Central memory CD8-positive, alpha-beta T cell (primary cell): ENCODE measurements at regions not wholly inside any gene's neighbourhood (a gene's known extent, or its start where the extent isn't known, plus 50 kb on each side); places are given as distances from the start of the nearest gene placed in this dataset.
"Not testable (repeated sequence)": the region's sequence is repeated elsewhere in the genome, so short reads cannot be mapped to it uniquely, and the experiment has no call there.

Experiments used
- ATAC-seq: fragments of 150-1000 bp; cut with Tn5 transposase; replicated peaks from 2 replicates; pipeline ENCODE4 v1.10.0; 2022; ENCODE audit warnings: mild to moderate bottlenecking, moderate FRiP score, moderate number of reproducible peaks; ENCODE audit not compliant: poor library complexity, severe bottlenecking; ENCODE audit errors: extremely low read depth
- DNase-seq, 2 donors: peaks; one replicate each; pipeline ENCODE4 v3.0.0; 2021; ENCODE audit warnings: low spot score in 2 of 2
- H3K27ac Mint-ChIP-seq: one replicate; pipeline ENCODE4 v1.8.0; 2022; ENCODE audit warnings: low read depth, mild to moderate bottlenecking, moderate library complexity, mixed read lengths
- H3K27me3 Mint-ChIP-seq: one replicate; pipeline ENCODE4 v1.8.0; 2022; ENCODE audit warnings: mixed read lengths
- H3K36me3 Mint-ChIP-seq: one replicate; pipeline ENCODE4 v1.8.0; 2022; ENCODE audit warnings: mild to moderate bottlenecking, moderate library complexity, mixed read lengths; ENCODE audit not compliant: insufficient read depth
- H3K4me1 Mint-ChIP-seq: one replicate; pipeline ENCODE4 v1.8.0; 2022; ENCODE audit warnings: mixed read lengths
- H3K4me3 Mint-ChIP-seq: one replicate; pipeline ENCODE4 v1.8.0; 2022; ENCODE audit warnings: mild to moderate bottlenecking, moderate library complexity, mixed read lengths
- H3K9me3 Mint-ChIP-seq: one replicate; pipeline ENCODE4 v1.8.0; 2022; ENCODE audit warnings: mixed read lengths

DNA sequence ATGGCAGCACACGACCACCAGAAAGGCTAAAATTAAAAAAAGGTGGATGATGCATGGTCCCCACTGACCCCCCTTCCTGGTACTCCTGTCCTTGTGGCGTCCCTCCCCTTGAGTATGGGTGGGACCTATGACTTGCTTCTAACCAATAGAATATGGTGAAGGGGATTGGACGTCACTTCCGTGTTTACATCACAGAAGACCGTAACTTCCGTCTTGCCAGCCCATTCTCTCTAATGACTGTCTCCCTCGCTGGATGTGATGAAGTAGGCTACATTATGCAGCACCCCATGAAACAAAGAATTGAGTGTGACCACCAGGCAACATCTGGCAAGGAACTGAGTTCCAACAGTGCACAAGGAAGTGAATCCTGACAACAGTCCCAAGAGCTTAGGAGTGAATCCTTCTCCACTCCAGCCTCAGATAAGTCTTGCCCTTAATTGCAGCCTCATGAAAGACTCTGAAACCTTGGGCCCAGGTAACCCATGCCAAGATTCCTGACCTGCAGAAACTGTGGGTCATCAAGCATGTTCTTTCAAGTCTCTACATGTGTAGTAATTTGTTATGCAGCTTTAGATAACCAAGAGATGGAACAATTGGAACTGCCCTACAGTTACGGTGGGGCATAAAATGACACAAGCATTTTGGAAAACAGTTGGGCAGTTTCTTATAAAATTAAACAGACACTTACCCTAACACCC, 80.1 kb upstream of the NPAS2 start:
- Mint-ChIP-seq H3K9me3 (no peaks in the 10 kb centered on the region), H3K4me3 (no peak overlapping the region), H3K4me1 (peaks cover 5% of the 10 kb centered on the region), H3K36me3 (no peaks in the 10 kb centered on the region), H3K27me3 (peaks cover 41% of the 10 kb centered on the region), H3K27ac (no peak overlapping the region)
- no peak for ATAC-seq
- DNase-seq: no peak

DNA sequence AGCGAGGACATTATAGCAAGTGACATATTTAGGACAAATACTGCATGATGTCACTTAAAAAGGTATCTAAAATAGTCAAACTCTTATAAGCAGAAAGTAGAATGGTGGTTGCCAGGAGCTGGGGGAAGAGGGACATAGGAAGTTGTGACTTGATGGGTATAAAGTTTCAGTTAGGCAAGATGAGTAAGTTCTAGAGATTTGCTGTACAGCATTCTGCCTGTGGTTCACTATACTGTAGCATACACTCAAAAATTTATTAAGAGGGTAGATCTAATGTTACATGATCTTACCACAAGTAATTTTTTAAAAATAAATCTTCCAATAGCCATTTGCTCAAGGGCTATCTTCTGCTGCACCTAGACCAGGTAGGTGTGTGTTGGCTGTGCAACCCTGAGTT, 78.1 kb upstream of the NPAS2 start:
- DNase-seq: no peak
- H3K4me1 Mint-ChIP-seq: peaks cover 7% of the 10 kb centered on the region
- no peak for ATAC-seq

DNA sequence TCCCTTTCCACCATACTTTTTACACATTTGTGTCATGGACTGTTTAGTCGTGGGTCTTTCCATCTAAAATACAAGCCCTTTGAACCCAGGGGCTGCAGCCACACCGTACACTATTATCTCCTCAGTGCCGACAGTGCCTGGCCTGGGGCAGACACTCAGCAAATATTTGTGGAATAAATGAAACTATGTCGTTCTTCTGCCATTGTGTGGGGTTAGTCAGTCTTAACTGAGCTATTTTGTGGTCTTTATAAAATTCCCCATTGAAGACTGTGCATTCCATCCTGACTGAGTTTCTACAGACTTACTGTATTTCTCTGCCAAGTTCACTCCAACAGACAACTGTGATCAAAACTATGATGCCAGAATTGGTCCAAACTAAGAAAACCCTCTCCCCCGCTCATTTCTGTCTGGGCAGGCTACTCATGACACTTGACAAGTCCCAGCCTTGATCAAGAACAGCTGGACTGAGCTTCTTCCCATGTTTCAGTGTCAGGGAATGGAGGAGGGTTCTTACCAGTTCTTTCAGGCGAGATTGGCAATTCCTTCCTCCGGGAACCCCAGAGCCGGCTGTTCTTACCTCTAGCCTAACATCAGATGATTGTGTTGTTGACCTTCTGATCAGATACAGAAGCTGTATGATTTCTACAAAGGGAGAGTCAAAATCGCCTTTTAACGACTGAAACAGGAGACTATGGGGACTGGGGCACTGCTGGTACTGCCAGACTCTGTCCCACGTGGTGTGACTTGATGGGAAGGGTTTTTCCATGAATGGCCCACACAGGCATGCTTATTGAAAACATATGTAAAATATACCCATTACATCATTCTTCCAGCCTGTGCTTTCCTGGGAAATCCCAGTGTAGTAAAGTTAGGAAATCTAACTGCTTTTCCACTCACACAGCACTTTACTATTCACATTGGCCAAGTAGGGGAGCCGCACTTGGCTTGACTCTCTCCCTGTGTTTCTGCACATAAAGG, 77.4 kb upstream of the NPAS2 start:
- no peak overlapping the region for H3K4me3 Mint-ChIP-seq
- H3K27me3 Mint-ChIP-seq: peaks cover 43% of the 10 kb centered on the region
- H3K27ac Mint-ChIP-seq: no peak overlapping the region
- DNase-seq (no peak), ATAC-seq (no peak)
- H3K36me3 Mint-ChIP-seq: no peaks in the 10 kb centered on the region
- no peaks in the 10 kb centered on the region for H3K9me3 Mint-ChIP-seq
- peaks cover 7% of the 10 kb centered on the region for H3K4me1 Mint-ChIP-seq

More for the DNA sequence above, 78.1 kb upstream of the NPAS2 start:
- Mint-ChIP-seq H3K27me3 (peaks cover 42% of the 10 kb centered on the region), H3K9me3 (no peaks in the 10 kb centered on the region), H3K4me3 (no peak overlapping the region), H3K36me3 (no peaks in the 10 kb centered on the region), H3K27ac (no peak overlapping the region)

DNA sequence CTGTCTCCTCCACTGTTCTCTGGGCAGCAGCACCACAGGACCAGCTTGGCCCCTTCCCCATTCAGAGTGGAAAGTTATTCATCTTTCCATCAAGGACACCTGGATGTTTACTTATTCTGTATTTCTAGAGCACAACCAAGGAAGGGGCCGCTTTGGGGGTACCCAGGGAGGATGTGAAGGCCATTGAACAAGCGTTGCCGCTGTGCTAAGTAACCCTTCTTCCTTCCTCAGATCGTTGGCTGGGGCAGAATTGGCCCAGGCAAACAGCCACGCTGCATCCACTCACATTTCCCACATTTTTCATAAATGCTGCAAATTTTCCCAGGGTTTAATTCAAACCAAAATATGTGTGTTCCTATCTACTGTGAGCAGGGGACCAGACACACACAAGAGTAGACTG, 76.2 kb upstream of the NPAS2 start:
- peaks cover 48% of the 10 kb centered on the region for H3K27me3 Mint-ChIP-seq
- H3K27ac Mint-ChIP-seq: no peak overlapping the region
- no peak for ATAC-seq
- no peak for DNase-seq
- H3K9me3 Mint-ChIP-seq: no peaks in the 10 kb centered on the region
- H3K4me3 Mint-ChIP-seq: no peak overlapping the region
- H3K36me3 Mint-ChIP-seq: no peaks in the 10 kb centered on the region
- peaks cover 16% of the 10 kb centered on the region for H3K4me1 Mint-ChIP-seq

DNA sequence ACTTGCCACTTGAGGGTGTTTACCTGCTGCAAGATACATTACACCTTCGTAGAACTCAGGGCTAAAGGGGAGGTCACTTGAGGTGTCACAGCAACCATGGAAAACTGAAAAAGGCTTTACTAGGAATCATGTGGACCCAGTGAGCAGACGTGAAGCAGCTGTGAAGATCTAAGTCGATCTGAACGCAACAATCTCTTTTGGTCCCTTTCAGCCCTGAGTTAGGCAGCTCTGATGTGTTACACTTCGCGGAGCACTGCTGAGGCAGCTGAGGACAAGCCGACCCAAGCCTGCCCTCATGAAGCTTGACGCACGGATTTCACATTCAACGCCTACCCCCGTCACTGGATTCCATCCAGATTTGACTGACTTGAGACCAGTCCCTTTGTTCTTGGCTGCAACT, 75.8 kb upstream of the NPAS2 start:
- DNase-seq (no peak), ATAC-seq (no peak)
- Mint-ChIP-seq H3K4me3 (no peak overlapping the region), H3K4me1 (peaks cover 16% of the 10 kb centered on the region), H3K9me3 (no peaks in the 10 kb centered on the region), H3K36me3 (no peaks in the 10 kb centered on the region), H3K27me3 (peaks cover 49% of the 10 kb centered on the region), H3K27ac (no peak overlapping the region)

DNA sequence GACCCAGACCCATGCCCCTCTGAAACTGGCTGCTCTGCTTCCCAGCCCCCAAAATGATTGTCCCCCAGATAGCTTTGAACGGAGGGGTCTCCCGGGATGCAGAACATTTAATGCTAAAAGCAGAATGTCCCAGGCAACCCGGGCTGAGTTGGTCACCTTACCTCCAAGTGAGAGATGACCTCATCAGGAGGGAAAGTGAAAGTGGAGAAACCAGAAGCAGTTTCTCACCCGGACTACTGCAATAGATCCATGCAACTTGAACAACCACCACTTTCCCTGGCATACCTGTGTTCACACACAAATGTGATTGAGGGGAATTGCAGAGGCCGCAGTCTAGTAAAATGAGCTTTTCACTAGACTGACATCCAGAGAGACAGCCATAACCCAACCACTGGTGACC, 75.3 kb upstream of the NPAS2 start:
- peaks cover 49% of the 10 kb centered on the region for H3K27me3 Mint-ChIP-seq
- no peak for DNase-seq
- H3K27ac Mint-ChIP-seq: no peak overlapping the region
- H3K4me3 Mint-ChIP-seq: no peak overlapping the region
- H3K4me1 Mint-ChIP-seq: peaks cover 16% of the 10 kb centered on the region
- ATAC-seq: no peak
- H3K9me3 Mint-ChIP-seq: no peaks in the 10 kb centered on the region
- no peaks in the 10 kb centered on the region for H3K36me3 Mint-ChIP-seq

DNA sequence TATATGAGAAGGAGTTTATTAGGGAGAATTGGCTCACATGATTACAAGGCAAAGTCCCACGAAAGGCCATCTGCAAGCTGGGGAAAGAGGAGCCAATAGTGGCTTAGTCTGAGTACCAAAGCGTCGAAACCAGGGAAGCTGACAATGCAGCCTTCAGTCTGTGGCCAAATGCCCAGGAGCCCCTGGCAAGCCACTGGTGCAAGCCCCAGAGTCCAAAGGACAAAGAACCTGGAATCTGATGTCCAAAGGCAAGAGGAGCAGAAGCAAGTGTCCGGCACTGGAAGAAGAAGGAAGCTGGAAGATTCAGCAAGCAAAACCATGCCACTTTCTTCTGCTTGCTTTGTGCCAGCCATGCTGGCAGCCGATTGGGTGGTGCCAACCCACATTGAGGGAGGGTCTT, 74.3 kb upstream of the NPAS2 start:
- ATAC-seq (no peak), DNase-seq (no peak)
- no peak overlapping the region for H3K4me3 Mint-ChIP-seq
- no peak overlapping the region for H3K27ac Mint-ChIP-seq
- no peaks in the 10 kb centered on the region for H3K36me3 Mint-ChIP-seq
- H3K4me1 Mint-ChIP-seq: peaks cover 16% of the 10 kb centered on the region
- H3K27me3 Mint-ChIP-seq: peaks cover 59% of the 10 kb centered on the region
- H3K9me3 Mint-ChIP-seq: no peaks in the 10 kb centered on the region

DNA sequence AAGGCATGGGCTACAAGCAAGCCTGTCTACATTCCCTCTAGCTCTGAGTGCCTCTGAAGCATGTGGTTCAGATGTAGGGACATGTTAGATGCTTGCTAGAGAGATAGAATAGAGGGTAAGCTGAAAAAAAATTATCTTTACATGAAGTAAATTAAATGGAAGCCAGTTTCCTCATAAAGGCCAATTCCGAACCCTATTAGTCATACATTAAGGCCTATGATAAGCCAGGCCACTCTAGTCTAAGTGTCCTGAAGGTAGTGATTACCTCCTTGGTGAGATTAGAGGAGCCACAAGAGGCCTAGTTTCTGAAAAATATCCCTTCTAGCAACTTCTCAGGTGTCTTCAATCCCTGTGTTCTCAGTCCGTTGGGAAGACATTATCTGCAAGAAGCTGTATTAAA, 72.4 kb upstream of the NPAS2 start:
- H3K9me3 Mint-ChIP-seq: no peaks in the 10 kb centered on the region
- H3K4me1 Mint-ChIP-seq: peaks cover 16% of the 10 kb centered on the region
- peaks cover 70% of the 10 kb centered on the region for H3K27me3 Mint-ChIP-seq
- H3K36me3 Mint-ChIP-seq: no peaks in the 10 kb centered on the region
- ATAC-seq (no peak), DNase-seq (no peak)
- no peak overlapping the region for H3K27ac Mint-ChIP-seq
- no peak overlapping the region for H3K4me3 Mint-ChIP-seq

DNA sequence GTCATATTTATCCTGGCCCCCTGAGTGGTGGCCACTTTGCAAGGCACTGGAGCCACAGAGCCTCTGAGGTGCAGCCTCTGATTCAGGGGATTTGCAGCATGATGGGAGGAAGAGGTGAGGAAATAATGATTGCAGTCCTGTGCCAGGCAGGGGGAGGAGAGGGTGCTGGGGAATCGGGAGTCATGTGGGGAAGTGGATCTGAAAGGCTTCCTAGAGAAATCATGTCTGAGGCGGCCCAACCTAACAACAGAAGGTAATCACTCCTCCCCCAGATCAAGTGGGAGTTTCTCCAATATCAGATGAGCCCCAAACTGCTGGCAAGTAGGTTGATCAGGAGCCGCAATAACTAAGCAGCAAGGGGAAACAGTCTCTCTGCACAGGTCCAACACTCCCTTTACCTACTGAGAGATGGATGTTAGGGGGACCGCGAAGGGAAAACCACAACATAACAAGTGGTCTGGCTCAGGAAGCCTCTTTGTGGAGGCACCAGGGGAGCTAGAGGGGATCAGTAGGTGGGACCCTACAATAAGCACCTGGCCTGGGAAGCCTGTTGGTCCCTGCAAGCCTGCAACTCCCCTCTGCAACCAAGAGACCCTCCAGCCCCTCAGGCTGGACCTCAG, 71.8 kb upstream of the NPAS2 start:
- ATAC-seq: peak; percentile 32
- Mint-ChIP-seq H3K27ac (no peak overlapping the region), H3K36me3 (no peaks in the 10 kb centered on the region), H3K4me3 (no peak overlapping the region), H3K9me3 (no peaks in the 10 kb centered on the region), H3K27me3 (peaks cover 74% of the 10 kb centered on the region), H3K4me1 (peaks cover 16% of the 10 kb centered on the region)
- no peak for DNase-seq

DNA sequence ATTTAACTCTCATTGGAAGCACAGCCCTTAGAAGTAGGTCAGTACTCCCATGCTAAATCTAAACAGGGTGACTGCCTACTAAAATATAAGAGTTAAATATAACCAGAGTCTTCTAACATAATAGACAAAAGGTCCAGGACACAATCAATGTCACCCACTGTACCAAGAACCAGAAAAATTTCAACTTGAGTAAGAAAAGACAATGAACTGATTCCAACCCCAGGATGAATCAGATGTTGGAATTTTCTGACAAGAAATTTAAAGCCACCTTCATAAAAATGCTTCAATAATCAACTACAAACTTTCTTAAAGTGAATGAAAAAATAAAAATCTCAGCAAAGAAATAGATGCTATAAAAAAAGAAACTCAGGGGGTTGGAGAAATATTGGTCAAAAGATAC, 71.3 kb upstream of the NPAS2 start:
- ATAC-seq (no peak), DNase-seq (no peak)
- Mint-ChIP-seq H3K9me3 (no peaks in the 10 kb centered on the region), H3K4me1 (peaks cover 16% of the 10 kb centered on the region), H3K27me3 (peaks cover 77% of the 10 kb centered on the region), H3K4me3 (no peak overlapping the region), H3K27ac (no peak overlapping the region), H3K36me3 (no peaks in the 10 kb centered on the region)

DNA sequence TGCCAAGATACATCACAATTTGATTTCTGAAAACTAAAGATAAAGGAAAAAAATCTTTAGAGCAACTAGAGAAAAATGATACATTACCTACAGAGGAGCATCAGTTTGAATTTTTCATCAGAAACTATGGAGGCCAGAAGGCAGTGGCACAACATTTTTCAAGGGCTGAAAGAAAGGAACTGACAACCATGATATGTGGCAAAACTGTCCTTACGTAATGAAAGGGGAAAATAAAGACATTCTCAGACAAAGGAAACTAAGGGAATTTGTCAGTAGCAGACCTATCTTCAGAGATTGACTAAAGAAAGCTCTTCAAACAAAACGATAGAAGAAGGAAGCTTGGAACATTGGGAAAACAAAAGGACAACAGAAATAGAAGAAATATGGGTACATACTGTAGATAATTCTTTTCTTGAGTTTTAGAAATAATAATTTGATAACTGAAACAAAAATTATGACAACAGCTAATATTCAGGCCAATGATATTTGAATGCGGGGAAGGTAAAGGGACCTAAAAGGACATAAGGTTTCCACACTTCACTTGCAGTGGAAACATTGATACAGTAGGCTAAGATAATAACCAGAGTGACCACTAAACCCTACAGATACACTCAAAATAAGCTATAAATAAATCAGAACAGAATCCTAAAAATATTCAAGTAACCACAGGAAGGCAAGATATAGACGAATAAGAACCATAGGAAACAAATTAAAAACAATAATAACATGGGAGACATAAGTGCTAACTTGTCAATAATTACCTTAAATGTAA, 70.0 kb upstream of the NPAS2 start:
- peaks cover 68% of the 10 kb centered on the region for H3K27me3 Mint-ChIP-seq
- no peak for ATAC-seq
- peaks cover 11% of the 10 kb centered on the region for H3K4me1 Mint-ChIP-seq
- no peak for DNase-seq
- no peak overlapping the region for H3K4me3 Mint-ChIP-seq
- no peak overlapping the region for H3K27ac Mint-ChIP-seq
- H3K36me3 Mint-ChIP-seq: no peaks in the 10 kb centered on the region
- H3K9me3 Mint-ChIP-seq: no peaks in the 10 kb centered on the region

DNA sequence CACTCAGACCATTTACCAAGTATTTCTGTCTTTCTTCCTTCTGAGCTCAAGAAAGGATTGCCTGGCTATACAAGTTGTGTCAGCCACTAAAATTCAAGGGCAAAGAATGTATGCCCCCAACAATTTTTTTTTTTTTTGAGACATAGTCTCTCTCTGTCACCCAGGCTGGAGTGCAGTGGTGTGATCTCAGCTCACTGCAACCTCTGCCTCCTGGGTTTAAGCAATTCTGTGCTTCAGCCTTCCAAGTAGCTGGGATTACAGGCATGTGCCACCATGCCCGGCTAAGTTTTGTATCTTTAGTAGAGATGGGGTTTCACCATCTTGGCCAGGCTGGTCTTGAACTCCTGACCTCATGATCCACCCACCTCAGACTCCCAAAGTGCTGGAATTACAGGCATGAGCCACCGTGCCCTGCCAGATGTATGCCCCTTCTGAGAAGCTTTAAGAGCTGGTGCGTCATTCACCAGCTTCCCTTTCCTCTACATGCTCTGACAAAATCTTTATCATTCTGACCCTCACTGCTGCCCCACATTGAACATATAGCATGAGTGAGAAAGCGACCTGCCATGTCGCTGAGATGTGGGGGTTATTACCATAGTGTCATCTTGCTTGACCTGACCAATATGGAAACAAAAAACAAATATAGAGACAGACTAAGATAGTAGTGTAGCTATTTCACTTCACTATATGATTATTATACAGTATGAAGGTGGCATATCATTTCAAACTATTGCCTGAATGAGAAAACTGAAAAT, 67.9 kb upstream of the NPAS2 start:
- H3K27me3 Mint-ChIP-seq: peaks cover 56% of the 10 kb centered on the region
- not testable (repeated sequence) for H3K27ac Mint-ChIP-seq, ATAC-seq, H3K9me3 Mint-ChIP-seq, DNase-seq, H3K36me3 Mint-ChIP-seq, H3K4me3 Mint-ChIP-seq, H3K4me1 Mint-ChIP-seq
